Upper lobe of left lung (tissue), 4 donors: ENCODE measurements at regions not wholly inside any gene's neighbourhood (a gene's known extent, or its start where the extent isn't known, plus 50 kb on each side); places are given as distances from the start of the nearest gene placed in this dataset.
A peak's percentile ranks its signal among the peaks of the same experiment; 100 is the strongest.

Experiments
- CTCF ChIP-seq, 6 experiments: fragments of 450-650 bp in 4 of 6; fragments of 200-600 bp in 2 of 6; sonication (generic) in 2 of 6; IDR thresholded peaks; one replicate each; pipeline ENCODE4 v1.5.1; 2016 to 2019; ENCODE audit warnings: antibody characterized with exemption in 6 of 6
- POLR2A ChIP-seq, 4 donors: fragments of 450-650 bp; IDR thresholded peaks; one replicate each; pipeline ENCODE4 v1.5.1; 2016 to 2017; ENCODE audit warnings: antibody characterized with exemption in 4 of 4, mild to moderate bottlenecking in 2 of 4

- no peak for TF ChIP-seq CTCF (IDR thresholded peaks at IDR 0.05)
- TF ChIP-seq POLR2A (IDR thresholded peaks at IDR 0.05) = peak in 1 of 4 donors; percentile 21
Observed at GRCh38 chr20:50394569-50394968, 115.6 kb upstream of the PTPN1 start.
